DND-41 (cell line): ENCODE measurements at regions not wholly inside any gene's neighbourhood (a gene's known extent, or its start where the extent isn't known, plus 50 kb on each side); places are given as distances from the start of the nearest gene placed in this dataset.

Experiments used
- ATAC-seq: fragments of 200-7000 bp; cut with Tn5 transposase; 3 replicates; pipeline ENCODE4 v1.9.1; 2021; ENCODE audit warnings: low read depth; ENCODE audit not compliant: insufficient read depth
- DNase-seq: peaks from one replicate; pipeline ENCODE4 v3.0.0-alpha.2; 2020
- H2AFZ ChIP-seq: 2 replicates; pipeline ENCODE4 v1.6.0; 2012; ENCODE audit warnings: low read depth, low read length
- H3K27ac ChIP-seq: 2 replicates; pipeline ENCODE4 v1.5.1; 2012; ENCODE audit warnings: low read length, inconsistent platforms
- H3K27me3 ChIP-seq: fragments of 200-600 bp; sonication (generic); 2 replicates; pipeline ENCODE4 v1.6.0; 2012; ENCODE audit warnings: low read length, mild to moderate bottlenecking, inconsistent platforms; ENCODE audit not compliant: insufficient read depth, poor library complexity
- H3K36me3 ChIP-seq: 2 replicates; pipeline ENCODE4 v1.5.1; 2012; ENCODE audit warnings: low read length, inconsistent platforms; ENCODE audit not compliant: insufficient read depth
- H3K4me1 ChIP-seq: 2 replicates; pipeline ENCODE4 v1.5.1; 2012; ENCODE audit warnings: mild to moderate bottlenecking, low read length; ENCODE audit not compliant: insufficient read depth
- H3K4me2 ChIP-seq: 2 replicates; pipeline ENCODE4 v1.6.0; 2012; ENCODE audit warnings: mild to moderate bottlenecking, moderate library complexity, low read length, inconsistent platforms; ENCODE audit not compliant: insufficient read depth
- H3K4me3 ChIP-seq, 2 experiments: fragments of 200-600 bp in 1 of 2; shearing (Covaris generic) in 1 of 2; 2 replicates each; pipeline ENCODE4 v1.5.1; 2012 to 2016; ENCODE audit warnings: inconsistent platforms in 2 of 2, low read length in 2 of 2, mild to moderate bottlenecking in 2 of 2, low read depth in 1 of 2, moderate library complexity in 1 of 2
- H3K79me2 ChIP-seq: 2 replicates; pipeline ENCODE4 v1.6.0; 2012; ENCODE audit warnings: low read length, inconsistent platforms; ENCODE audit not compliant: insufficient read depth
- H3K9ac ChIP-seq: 2 replicates; pipeline ENCODE4 v1.6.0; 2012; ENCODE audit warnings: low read depth, mild to moderate bottlenecking, inconsistent platforms, low read length, moderate library complexity
- H3K9me3 ChIP-seq: 2 replicates; pipeline ENCODE4 v1.5.1; 2012; ENCODE audit warnings: low read length, moderate library complexity, mild to moderate bottlenecking, inconsistent platforms; ENCODE audit not compliant: insufficient read depth, severe bottlenecking
- H4K20me1 ChIP-seq: 2 replicates; pipeline ENCODE4 v1.6.0; 2012; ENCODE audit warnings: low read length; ENCODE audit not compliant: insufficient read depth
- CTCF ChIP-seq: IDR thresholded peaks from 2 replicates; pipeline ENCODE4 v1.5.1; 2012; ENCODE audit warnings: borderline replicate concordance, low read length, moderate library complexity, mild to moderate bottlenecking; ENCODE audit not compliant: poor library complexity, severe bottlenecking; ENCODE audit errors: extremely low read depth
- EZH2 ChIP-seq: IDR thresholded peaks from 3 replicates; pipeline ENCODE4 v1.6.1; 2012; ENCODE audit warnings: borderline replicate concordance, low read depth, mild to moderate bottlenecking, moderate library complexity, low read length, inconsistent platforms; ENCODE audit not compliant: severe bottlenecking

- Histone ChIP-seq H2AFZ (no peak overlapping the region), H3K4me2 (no peak overlapping the region)
- no peak for ATAC-seq
Measured at GRCh38 chr2:193690572-193690971, 1495.8 kb upstream of the TMEFF2 start.

GRCh38 chr2:193687195-193687594 lies 1492.5 kb upstream of the TMEFF2 start:
- H3K4me3 ChIP-seq = no peak overlapping the region
- H4K20me1 ChIP-seq = no peaks in the 10 kb centered on the region
- no peaks in the 10 kb centered on the region for H3K27me3 ChIP-seq
- no peak for ATAC-seq
- no peak overlapping the region for H3K9ac ChIP-seq
- no peak for DNase-seq
- H2AFZ ChIP-seq = no peak overlapping the region
- no peaks in the 10 kb centered on the region for H3K79me2 ChIP-seq
- no peak overlapping the region for H3K27ac ChIP-seq
- H3K4me2 ChIP-seq = no peak overlapping the region
- H3K4me1 ChIP-seq = no peaks in the 10 kb centered on the region
- H3K9me3 ChIP-seq = no peaks in the 10 kb centered on the region
- no peaks in the 10 kb centered on the region for H3K36me3 ChIP-seq
- TF ChIP-seq EZH2 (no peak), CTCF (no peak)

More at GRCh38 chr2:193690572-193690971, 1495.8 kb upstream of the TMEFF2 start:
- Histone ChIP-seq H3K9ac (no peak overlapping the region), H4K20me1 (no peaks in the 10 kb centered on the region), H3K4me3 (no peak overlapping the region), H3K27ac (no peak overlapping the region), H3K27me3 (no peaks in the 10 kb centered on the region), H3K79me2 (no peaks in the 10 kb centered on the region), H3K4me1 (no peaks in the 10 kb centered on the region), H3K36me3 (no peaks in the 10 kb centered on the region), H3K9me3 (no peaks in the 10 kb centered on the region)
- no peak for TF ChIP-seq CTCF
- no peak for TF ChIP-seq EZH2
- no peak for DNase-seq

GRCh38 chr2:193679847-193680246 lies 1485.1 kb upstream of the TMEFF2 start:
- no peaks in the 10 kb centered on the region for H3K27me3 ChIP-seq
- no peak overlapping the region for H3K9ac ChIP-seq
- TF ChIP-seq CTCF (no peak), EZH2 (no peak)
- ATAC-seq = no peak
- H2AFZ ChIP-seq = no peak overlapping the region
- H3K9me3 ChIP-seq = no peaks in the 10 kb centered on the region
- H3K36me3 ChIP-seq = no peaks in the 10 kb centered on the region
- no peak overlapping the region for H3K4me2 ChIP-seq
- H3K4me1 ChIP-seq = no peaks in the 10 kb centered on the region
- H3K27ac ChIP-seq = no peak overlapping the region
- no peaks in the 10 kb centered on the region for H3K79me2 ChIP-seq
- H3K4me3 ChIP-seq = no peak overlapping the region
- H4K20me1 ChIP-seq = no peaks in the 10 kb centered on the region
- no peak for DNase-seq

GRCh38 chr2:193670478-193670877 lies 1475.7 kb upstream of the TMEFF2 start:
- no peak overlapping the region for H2AFZ ChIP-seq
- no peak for DNase-seq
- H3K27me3 ChIP-seq = no peaks in the 10 kb centered on the region
- no peak overlapping the region for H3K4me2 ChIP-seq
- H3K79me2 ChIP-seq = no peaks in the 10 kb centered on the region
- H4K20me1 ChIP-seq = no peaks in the 10 kb centered on the region
- no peaks in the 10 kb centered on the region for H3K36me3 ChIP-seq
- no peak for ATAC-seq
- H3K4me3 ChIP-seq = no peak overlapping the region
- H3K9me3 ChIP-seq = peaks cover 4% of the 10 kb centered on the region
- TF ChIP-seq EZH2 (no peak), CTCF (no peak)
- no peak overlapping the region for H3K9ac ChIP-seq
- no peaks in the 10 kb centered on the region for H3K4me1 ChIP-seq
- no peak overlapping the region for H3K27ac ChIP-seq
